T-cell (primary cell): ENCODE measurements at regions not wholly inside any gene's neighbourhood (a gene's known extent, or its start where the extent isn't known, plus 50 kb on each side); places are given as distances from the start of the nearest gene placed in this dataset.

Experiments
- ATAC-seq, 4 experiments: fragments of 200-7000 bp in 3 of 4; fragments of 150-1000 bp in 1 of 4; cut with Tn5 transposase; replicated peaks in 1 of 4; 1 replicate in 3 of 4; 2 replicates in 1 of 4; pipeline ENCODE4 v1.10.0; 2021; ENCODE audit warnings: moderate library complexity in 3 of 4, mild to moderate bottlenecking in 2 of 4, moderate number of reproducible peaks in 1 of 4
- CTCF ChIA-PET, 2 donors: fragments of 300-600 bp; sonication (Branson Sonifier 250); formaldehyde crosslinking; loops; one replicate each; lab custom pipeline; 2022; ENCODE audit warnings: antibody characterized with exemption in 2 of 2; lab: Charles Lee
- POLR2A ChIA-PET, 2 donors: fragments of 300-600 bp; sonication (Branson Sonifier 250); formaldehyde crosslinking; loops; one replicate each; lab custom pipeline; 2022; ENCODE audit warnings: antibody characterized with exemption in 2 of 2; lab: Charles Lee
- DNase-seq, 35 experiments: peaks; one replicate each; pipeline versions ENCODE4 v3.0.0 to v3.0.0-alpha.2; 2013 to 2023
- H3K27ac ChIP-seq: one replicate; pipeline ENCODE4 v1.5.1; 2013; ENCODE audit warnings: low read length
- H3K27me3 ChIP-seq, 2 experiments: replicated peaks in 1 of 2; 1 replicate in 1 of 2; 2 replicates in 1 of 2; pipeline versions ENCODE4 v1.6.1 to v1.7.0; 2013; ENCODE audit warnings: low read length in 1 of 2, mixed read lengths in 1 of 2; ENCODE audit not compliant: control insufficient read depth in 2 of 2, insufficient read depth in 2 of 2; ENCODE audit errors: extremely low read depth in 1 of 2
- H3K36me3 ChIP-seq, 2 donors: 1 replicate in 1 of 2; 2 replicates in 1 of 2; pipeline versions ENCODE4 v1.6.1 to v1.7.0; 2013; ENCODE audit warnings: low read length in 1 of 2; ENCODE audit not compliant: control insufficient read depth in 2 of 2, insufficient read depth in 1 of 2; ENCODE audit errors: extremely low read depth in 1 of 2
- H3K4me1 ChIP-seq, 2 experiments: 1 replicate in 1 of 2; 2 replicates in 1 of 2; pipeline versions ENCODE4 v1.6.1 to v1.7.0; 2013; ENCODE audit warnings: low read length in 2 of 2, mixed read lengths in 1 of 2; ENCODE audit not compliant: insufficient read depth in 2 of 2, control insufficient read depth in 1 of 2; ENCODE audit errors: extremely low read depth in 1 of 2
- H3K4me3 ChIP-seq, 2 donors: 1 replicate in 1 of 2; 2 replicates in 1 of 2; pipeline versions ENCODE4 v1.5.1 to v1.7.0; 2013; ENCODE audit warnings: mild to moderate bottlenecking in 2 of 2, low read length in 1 of 2, moderate library complexity in 1 of 2; ENCODE audit not compliant: control insufficient read depth in 1 of 2; ENCODE audit errors: extremely low read depth in 1 of 2
- H3K9me3 ChIP-seq: 2 replicates; pipeline ENCODE4 v1.7.0; 2013
- H3K27ac Mint-ChIP-seq, 2 donors: one replicate each; pipeline ENCODE4 v1.8.0; 2020 to 2021; ENCODE audit warnings: mild to moderate bottlenecking in 2 of 2, mixed read lengths in 2 of 2
- H3K27me3 Mint-ChIP-seq, 2 donors: one replicate each; pipeline ENCODE4 v1.8.0; 2021 to 2022; ENCODE audit warnings: mixed read lengths in 2 of 2
- H3K36me3 Mint-ChIP-seq: one replicate; pipeline ENCODE4 v1.8.0; 2021; ENCODE audit warnings: mixed read lengths
- H3K4me1 Mint-ChIP-seq, 3 donors: one replicate each; pipeline ENCODE4 v1.8.0; 2020 to 2022; ENCODE audit warnings: mixed read lengths in 3 of 3, mild to moderate bottlenecking in 1 of 3
- H3K4me3 Mint-ChIP-seq, 3 donors: one replicate each; pipeline ENCODE4 v1.8.0; 2020 to 2022; ENCODE audit warnings: mild to moderate bottlenecking in 3 of 3, mixed read lengths in 3 of 3, moderate library complexity in 3 of 3
- H3K9me3 Mint-ChIP-seq, 3 donors: one replicate each; pipeline ENCODE4 v1.8.0; 2020 to 2022; ENCODE audit warnings: mixed read lengths in 3 of 3
- WGBS: methylation state at CpG from one replicate; pipeline ENCODE4 v1.1.5; 2013; ENCODE audit warnings: missing lambda C conversion rate; ENCODE audit not compliant: insufficient coverage; 5-methylcytosine and 5-hydroxymethylcytosine counted together

DNA sequence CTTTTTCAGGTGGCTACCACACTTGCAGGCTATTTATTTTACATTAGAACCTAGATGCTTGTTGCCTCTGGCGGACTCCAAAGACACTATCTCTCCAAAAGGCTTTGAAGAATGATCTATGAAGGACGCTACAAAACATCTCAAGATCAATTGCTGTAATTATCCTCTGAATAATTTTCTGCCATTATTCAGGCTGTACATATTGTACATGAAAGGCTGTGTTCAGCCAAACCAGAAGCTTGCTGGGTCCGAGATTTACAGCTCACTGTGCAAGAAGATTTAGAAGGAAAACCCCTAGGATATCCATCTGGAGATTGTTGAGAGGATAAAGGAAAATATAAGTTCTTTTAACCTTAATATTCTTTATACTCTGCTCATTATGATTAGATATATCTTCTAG lies 523.6 kb upstream of the PLXNA2 start:
- POLR2A ChIA-PET = no interaction called here
- no peaks in the 10 kb centered on the region for H3K4me1 Mint-ChIP-seq
- no peaks in the 10 kb centered on the region for H3K36me3 Mint-ChIP-seq
- Histone ChIP-seq H3K4me3 (no peak overlapping the region), H3K36me3 (no peaks in the 10 kb centered on the region), H3K27me3 (no peaks in the 10 kb centered on the region), H3K9me3 (no peaks in the 10 kb centered on the region), H3K27ac (no peak overlapping the region), H3K4me1 (no peaks in the 10 kb centered on the region)
- WGBS = no CpG with 5 or more reads among the region's 3 CpGs
- no peak for DNase-seq
- ATAC-seq = no peak
- CTCF ChIA-PET = interaction anchor here (0.5 to 0.7 kb wide), 2 partner anchors 14 to 1846 kb away, joined by 3 to 5 read pairs; no protein-coding TSS in a partner anchor
- H3K9me3 Mint-ChIP-seq = peaks cover 0 to under 1% (median 0%) of the 10 kb centered on the region in 3 donors
- peaks cover 0 to 3% of the 10 kb centered on the region in 2 donors for H3K27me3 Mint-ChIP-seq
- H3K27ac Mint-ChIP-seq = no peak overlapping the region
- H3K4me3 Mint-ChIP-seq = no peak overlapping the region

DNA sequence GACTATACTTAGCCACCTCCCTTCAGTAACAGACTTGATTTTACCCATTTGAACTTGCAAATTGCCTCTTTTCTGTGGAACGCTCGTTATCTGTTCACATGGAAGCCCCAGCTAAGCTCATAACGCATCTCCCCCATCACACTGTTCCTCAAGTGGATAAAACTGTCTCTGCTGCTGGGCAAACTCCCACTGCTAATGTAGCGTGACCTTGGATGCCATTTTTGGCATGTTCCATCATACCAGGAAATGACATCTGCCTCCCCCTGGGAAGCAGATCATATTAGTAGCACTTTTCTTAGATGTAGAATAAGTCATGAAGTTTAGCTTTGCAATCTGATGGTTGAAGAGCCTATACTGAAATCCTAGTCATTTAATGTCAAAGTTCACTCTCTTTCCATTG lies 528.7 kb upstream of the PLXNA2 start:
- Histone ChIP-seq H3K9me3 (no peaks in the 10 kb centered on the region), H3K4me3 (no peak overlapping the region), H3K27me3 (no peaks in the 10 kb centered on the region), H3K36me3 (no peaks in the 10 kb centered on the region), H3K27ac (no peak overlapping the region), H3K4me1 (no peaks in the 10 kb centered on the region)
- H3K9me3 Mint-ChIP-seq = peaks cover 0 to 7% (median 0%) of the 10 kb centered on the region in 3 donors
- H3K27ac Mint-ChIP-seq = no peak overlapping the region
- 51% methylated on average over 3 of the region's 4 CpGs for WGBS
- no peak for ATAC-seq
- H3K36me3 Mint-ChIP-seq = no peaks in the 10 kb centered on the region
- ChIA-PET POLR2A (no interaction called here), CTCF (no interaction called here)
- H3K4me1 Mint-ChIP-seq = no peaks in the 10 kb centered on the region
- DNase-seq = no peak
- no peak overlapping the region for H3K4me3 Mint-ChIP-seq
- peaks cover 0 to 6% of the 10 kb centered on the region in 2 donors for H3K27me3 Mint-ChIP-seq

- Histone ChIP-seq H3K4me1 (no peaks in the 10 kb centered on the region), H3K27ac (no peak overlapping the region), H3K27me3 (no peaks in the 10 kb centered on the region), H3K4me3 (no peak overlapping the region), H3K9me3 (no peaks in the 10 kb centered on the region), H3K36me3 (no peaks in the 10 kb centered on the region)
- no CpG with 5 or more reads among the region's 3 CpGs for WGBS
- no peaks in the 10 kb centered on the region for H3K4me1 Mint-ChIP-seq
- ChIA-PET CTCF (no interaction called here), POLR2A (no interaction called here)
- H3K27ac Mint-ChIP-seq = no peak overlapping the region
- no peaks in the 10 kb centered on the region for H3K36me3 Mint-ChIP-seq
- peaks cover 0 to 7% (median 0%) of the 10 kb centered on the region in 3 donors for H3K9me3 Mint-ChIP-seq
- ATAC-seq = no peak
- no peak overlapping the region for H3K4me3 Mint-ChIP-seq
- peaks cover 0 to 6% of the 10 kb centered on the region in 2 donors for H3K27me3 Mint-ChIP-seq
- DNase-seq = no peak
Measured at GRCh38 chr1:208775841-208776240, 531.7 kb upstream of the PLXNA2 start.

DNA sequence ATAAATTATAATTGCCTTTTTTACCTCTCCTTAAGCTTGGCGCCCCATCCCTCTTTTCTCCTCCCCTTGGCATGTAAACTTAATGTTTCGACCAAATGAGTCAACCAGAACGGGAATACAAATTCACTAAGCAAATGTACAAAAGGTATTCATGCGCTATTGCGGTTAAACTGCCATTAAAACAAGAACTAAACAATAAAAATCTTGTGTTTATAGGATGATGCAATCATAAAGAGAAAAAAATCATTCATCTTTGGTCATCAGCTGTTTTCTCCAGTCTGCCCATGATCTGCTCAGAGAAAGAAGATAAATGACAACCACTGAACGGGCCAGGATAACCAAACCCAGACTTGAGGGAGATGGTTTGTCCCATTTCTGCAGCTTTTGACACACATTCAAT lies 534.2 kb upstream of the PLXNA2 start:
- Mint-ChIP-seq H3K36me3 (no peaks in the 10 kb centered on the region), H3K4me1 (no peaks in the 10 kb centered on the region), H3K9me3 (peaks cover 0 to 4% (median 0%) of the 10 kb centered on the region in 3 donors), H3K27me3 (no peaks in the 10 kb centered on the region), H3K4me3 (no peak overlapping the region), H3K27ac (no peak overlapping the region)
- Histone ChIP-seq H3K4me3 (no peak overlapping the region), H3K4me1 (no peaks in the 10 kb centered on the region), H3K27me3 (no peaks in the 10 kb centered on the region), H3K27ac (no peak overlapping the region), H3K36me3 (no peaks in the 10 kb centered on the region), H3K9me3 (no peaks in the 10 kb centered on the region)
- POLR2A ChIA-PET = no interaction called here
- DNase-seq = no peak
- WGBS = 100% methylated on average over 1 of the region's 6 CpGs
- ATAC-seq = no peak
- CTCF ChIA-PET = no interaction called here

DNA sequence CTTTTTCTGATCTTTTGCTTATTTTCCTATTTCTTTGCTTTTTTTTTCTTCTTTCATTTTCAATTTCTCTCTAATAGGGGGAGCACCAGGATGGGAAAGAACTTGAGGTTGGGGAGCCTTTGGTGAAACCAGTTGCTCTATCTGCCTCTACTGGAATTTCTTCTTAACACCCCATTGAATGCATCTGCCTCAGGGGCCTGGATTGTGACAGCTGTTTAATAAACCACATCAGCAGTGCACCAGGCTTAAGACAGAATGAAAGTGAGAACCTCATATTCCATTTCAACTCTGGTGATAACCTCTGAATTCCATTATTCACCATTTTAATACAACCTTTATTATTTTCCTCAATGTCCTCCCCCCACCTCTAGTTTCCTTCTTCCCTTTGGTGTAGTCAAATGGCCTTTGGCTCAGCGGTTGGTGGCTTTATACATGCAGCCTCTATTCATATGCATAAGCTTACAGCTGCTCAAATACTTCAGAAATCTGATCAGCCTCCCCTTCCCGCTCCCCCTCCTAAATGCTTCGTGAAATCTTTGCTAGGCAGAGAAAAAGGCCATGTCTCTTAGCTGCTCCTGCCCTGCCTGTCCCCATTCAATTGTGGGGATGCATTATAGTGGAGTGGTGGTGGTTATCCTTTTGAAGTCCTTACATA lies 537.3 kb upstream of the PLXNA2 start:
- DNase-seq (no peak), ATAC-seq (no peak)
- H3K36me3 ChIP-seq = no peaks in the 10 kb centered on the region
- no peak overlapping the region for H3K27ac ChIP-seq
- Mint-ChIP-seq H3K9me3 (peaks cover 0 to 4% (median 0%) of the 10 kb centered on the region in 3 donors), H3K4me1 (no peaks in the 10 kb centered on the region), H3K36me3 (no peaks in the 10 kb centered on the region), H3K27me3 (peaks cover 0 to 4% of the 10 kb centered on the region in 2 donors), H3K4me3 (no peak overlapping the region), H3K27ac (no peak overlapping the region)
- ChIA-PET POLR2A (no interaction called here), CTCF (no interaction called here)
- H3K4me3 ChIP-seq = no peak overlapping the region
- H3K9me3 ChIP-seq = no peaks in the 10 kb centered on the region
- WGBS = 40% methylated on average over 1 of the region's 3 CpGs
- no peaks in the 10 kb centered on the region for H3K4me1 ChIP-seq
- no peaks in the 10 kb centered on the region for H3K27me3 ChIP-seq

DNA sequence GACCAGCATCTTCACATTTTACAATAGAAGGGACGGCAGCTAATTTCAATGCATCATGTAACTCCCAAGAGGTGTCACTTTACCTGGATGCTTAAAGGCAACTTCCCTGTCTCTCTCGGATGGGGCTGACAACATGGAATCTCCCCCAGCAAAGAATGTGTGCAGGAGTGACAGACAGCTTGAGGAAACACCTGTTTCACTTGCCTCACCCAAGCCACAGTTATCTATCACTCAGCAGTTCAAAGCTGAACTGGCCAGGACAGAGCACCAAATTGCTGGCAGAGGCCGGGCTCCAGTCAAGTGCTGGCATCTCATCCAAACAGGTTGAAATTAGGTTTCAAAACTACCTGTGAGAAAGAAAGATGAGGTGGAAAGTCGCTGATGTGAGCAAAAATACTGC lies 538.0 kb upstream of the PLXNA2 start:
- POLR2A ChIA-PET = no interaction called here
- no peak overlapping the region for H3K27ac Mint-ChIP-seq
- CTCF ChIA-PET = no interaction called here
- H3K36me3 Mint-ChIP-seq = no peaks in the 10 kb centered on the region
- H3K27ac ChIP-seq = no peak overlapping the region
- no peaks in the 10 kb centered on the region for H3K27me3 ChIP-seq
- H3K27me3 Mint-ChIP-seq = peaks cover under 1 to 6% of the 10 kb centered on the region in 2 donors
- H3K4me1 ChIP-seq = no peaks in the 10 kb centered on the region
- H3K4me3 ChIP-seq = no peak overlapping the region
- H3K4me1 Mint-ChIP-seq = no peaks in the 10 kb centered on the region
- H3K9me3 Mint-ChIP-seq = no peaks in the 10 kb centered on the region
- 60% methylated on average over 2 of the region's 4 CpGs for WGBS
- no peak for DNase-seq
- no peaks in the 10 kb centered on the region for H3K9me3 ChIP-seq
- ATAC-seq = no peak
- no peaks in the 10 kb centered on the region for H3K36me3 ChIP-seq
- no peak overlapping the region for H3K4me3 Mint-ChIP-seq
